Thyroid gland (tissue), 4 donors: ENCODE measurements at regions not wholly inside any gene's neighbourhood (a gene's known extent, or its start where the extent isn't known, plus 50 kb on each side); places are given as distances from the start of the nearest gene placed in this dataset.

ENCODE experiments used
- DNase-seq, 2 donors: peaks; one replicate each; pipeline ENCODE4 v3.0.0-alpha.2; 2019
- H3K27ac ChIP-seq, 3 donors: fragments of 200-600 bp; sonication (generic); 1 replicate in 2 of 3; 2 replicates in 1 of 3; pipeline ENCODE4 v1.5.1; 2016 to 2019; ENCODE audit warnings: mild to moderate bottlenecking in 1 of 3, moderate library complexity in 1 of 3
- H3K27me3 ChIP-seq: fragments of 200-600 bp; sonication (generic); one replicate; pipeline ENCODE4 v1.5.1; 2019
- H3K36me3 ChIP-seq, 2 donors: fragments of 200-600 bp; sonication (generic); one replicate each; pipeline ENCODE4 v1.5.1; 2016 to 2019
- H3K4me1 ChIP-seq, 2 donors: fragments of 200-600 bp; sonication (generic); one replicate each; pipeline ENCODE4 v1.5.1; 2017 to 2019
- H3K4me3 ChIP-seq, 3 donors: fragments of 200-600 bp; sonication (generic); replicated peaks in 1 of 3; 1 replicate in 2 of 3; 2 replicates in 1 of 3; pipeline ENCODE4 v1.5.1; 2016; ENCODE audit warnings: mild to moderate bottlenecking in 1 of 3
- H3K9me3 ChIP-seq: fragments of 200-600 bp; sonication (generic); one replicate; pipeline ENCODE4 v1.5.1; 2017
- CTCF ChIP-seq, 6 experiments: fragments of 200-600 bp in 3 of 6; fragments of 450-650 bp in 3 of 6; sonication (generic) in 3 of 6; IDR thresholded peaks; one replicate each; pipeline ENCODE4 v1.5.1; 2016 to 2019; ENCODE audit warnings: antibody characterized with exemption in 6 of 6, mild to moderate bottlenecking in 2 of 6, inconsistent platforms in 1 of 6, moderate library complexity in 1 of 6
- POLR2A ChIP-seq, 2 donors: fragments of 450-650 bp; IDR thresholded peaks; one replicate each; pipeline ENCODE4 v1.6.1; 2017; ENCODE audit warnings: antibody characterized with exemption in 2 of 2, mild to moderate bottlenecking in 2 of 2, moderate library complexity in 1 of 2
- WGBS, 2 donors: methylation state at CpG; one replicate each; pipeline ENCODE4 v1.1.5; 2017; 5-methylcytosine and 5-hydroxymethylcytosine counted together
- intact Hi-C: fragments of 100-400 bp; cut with DNase I; formaldehyde crosslinking; loops from one replicate; pipeline ENCODE4 v1.15.1; 2023

- Histone ChIP-seq H3K4me3 (no peak overlapping the region), H3K27me3 (no peaks in the 10 kb centered on the region), H3K36me3 (no peaks in the 10 kb centered on the region), H3K27ac (no peak overlapping the region), H3K9me3 (no peaks in the 10 kb centered on the region), H3K4me1 (no peaks in the 10 kb centered on the region)
- no peak for DNase-seq
- intact Hi-C loops: no loop called here
- TF ChIP-seq POLR2A (IDR thresholded peaks at IDR 0.05) (no peak), CTCF (IDR thresholded peaks at IDR 0.05) (no peak)
- 88 to 91% methylated on average over 2 of the region's 2 CpGs for WGBS, 2 donors
Measured at GRCh38 chr4:30616942-30617646, 103.1 kb upstream of the PCDH7 start.

- intact Hi-C loops: no loop called here
- H3K27me3 ChIP-seq: no peaks in the 10 kb centered on the region
- H3K4me1 ChIP-seq: no peaks in the 10 kb centered on the region
- TF ChIP-seq CTCF (IDR thresholded peaks at IDR 0.05) (no peak), POLR2A (IDR thresholded peaks at IDR 0.05) (no peak)
- H3K27ac ChIP-seq: no peak overlapping the region
- DNase-seq: no peak
- H3K4me3 ChIP-seq: no peak overlapping the region
- H3K36me3 ChIP-seq: no peaks in the 10 kb centered on the region
- no peaks in the 10 kb centered on the region for H3K9me3 ChIP-seq
- WGBS, 2 donors: 85 to 93% methylated on average over 2 of the region's 2 CpGs
Measured at GRCh38 chr4:30617836-30618235, 102.3 kb upstream of the PCDH7 start.

GRCh38 chr4:30619679-30620078 is 100.5 kb upstream of the PCDH7 start:
- Histone ChIP-seq H3K27me3 (no peaks in the 10 kb centered on the region), H3K4me1 (no peaks in the 10 kb centered on the region), H3K36me3 (no peaks in the 10 kb centered on the region), H3K9me3 (no peaks in the 10 kb centered on the region), H3K27ac (no peak overlapping the region), H3K4me3 (no peak overlapping the region)
- no peak for DNase-seq
- intact Hi-C loops: no loop called here
- TF ChIP-seq POLR2A (IDR thresholded peaks at IDR 0.05): no peak
- no peak for TF ChIP-seq CTCF (IDR thresholded peaks at IDR 0.05)
- WGBS, 2 donors: 37 to 65% methylated on average over 1 of the region's 1 CpG

GRCh38 chr4:30620711-30621110 is 99.5 kb upstream of the PCDH7 start:
- intact Hi-C loops: no loop called here

More at GRCh38 chr4:30620711-30621110, 99.5 kb upstream of the PCDH7 start:
- H3K27me3 ChIP-seq: no peaks in the 10 kb centered on the region
- H3K9me3 ChIP-seq: no peaks in the 10 kb centered on the region
- TF ChIP-seq CTCF (IDR thresholded peaks at IDR 0.05): no peak
- TF ChIP-seq POLR2A (IDR thresholded peaks at IDR 0.05): no peak
- WGBS, 2 donors: 58 to 78% methylated on average over 1 of the region's 1 CpG
- H3K27ac ChIP-seq: no peak overlapping the region
- DNase-seq: no peak
- H3K36me3 ChIP-seq: no peaks in the 10 kb centered on the region
- H3K4me1 ChIP-seq: no peaks in the 10 kb centered on the region
- H3K4me3 ChIP-seq: no peak overlapping the region
